HEK293T (cell line): ENCODE measurements at regions not wholly inside any gene's neighbourhood (a gene's known extent, or its start where the extent isn't known, plus 50 kb on each side); places are given as distances from the start of the nearest gene placed in this dataset.

Experiments used
- CTCF ChIA-PET: fragments of 350-600 bp; formaldehyde crosslinking; extraction: SDS; loops from one replicate; lab custom pipeline; 2021; ENCODE audit warnings: antibody characterized with exemption, inconsistent platforms; lab: Yijun Ruan, JAX
- POLR2A ChIA-PET: fragments of 350-600 bp; formaldehyde crosslinking; extraction: SDS; loops from one replicate; lab custom pipeline; 2020; ENCODE audit warnings: antibody characterized with exemption, inconsistent platforms; lab: Yijun Ruan, JAX
- DNase-seq: peaks from one replicate; pipeline ENCODE4 v3.0.0; 2012; ENCODE audit warnings: mixed read lengths; ENCODE audit errors: extremely low spot score
- ARNT ChIP-seq: fragments of 450-650 bp; IDR thresholded peaks from 2 replicates; pipeline ENCODE4 v1.6.1; 2017; ENCODE audit warnings: mild to moderate bottlenecking
- BHLHE40 ChIP-seq: fragments of 450-650 bp; IDR thresholded peaks from 2 replicates; pipeline ENCODE4 v1.6.1; 2016; ENCODE audit warnings: mild to moderate bottlenecking, moderate library complexity, borderline replicate concordance
- CTBP1 ChIP-seq: fragments of 450-650 bp; IDR thresholded peaks from 2 replicates; pipeline ENCODE4 v1.6.1; 2016; ENCODE audit warnings: borderline replicate concordance
- ELF4 ChIP-seq: fragments of 450-650 bp; IDR thresholded peaks from 2 replicates; pipeline ENCODE4 v1.6.1; 2017; ENCODE audit warnings: antibody characterized with exemption
- FOXA1 ChIP-seq: fragments of 450-650 bp; IDR thresholded peaks from 2 replicates; pipeline ENCODE4 v1.6.1; 2016; ENCODE audit warnings: mild to moderate bottlenecking
- FOXK2 ChIP-seq: fragments of 450-650 bp; IDR thresholded peaks from 2 replicates; pipeline ENCODE4 v1.6.1; 2016; ENCODE audit warnings: mild to moderate bottlenecking
- FOXM1 ChIP-seq: fragments of 450-650 bp; IDR thresholded peaks from 2 replicates; pipeline ENCODE4 v1.6.1; 2017; ENCODE audit warnings: mild to moderate bottlenecking, borderline replicate concordance
- HDGF ChIP-seq: fragments of 450-650 bp; IDR thresholded peaks from 2 replicates; pipeline ENCODE4 v1.6.1; 2017; ENCODE audit warnings: antibody characterized with exemption, borderline replicate concordance
- L3MBTL2 ChIP-seq: fragments of 450-650 bp; conservative IDR thresholded peaks from 2 replicates; pipeline ENCODE4 v1.6.1; 2016; ENCODE audit warnings: mild to moderate bottlenecking
- LEF1 ChIP-seq: fragments of 450-650 bp; IDR thresholded peaks from 2 replicates; pipeline ENCODE4 v1.6.1; 2017; ENCODE audit warnings: mild to moderate bottlenecking, borderline replicate concordance
- NFRKB ChIP-seq: fragments of 450-650 bp; IDR thresholded peaks from 2 replicates; pipeline ENCODE4 v1.6.1; 2016; ENCODE audit warnings: mild to moderate bottlenecking, moderate library complexity
- SP1 ChIP-seq: fragments of 450-650 bp; IDR thresholded peaks from 2 replicates; pipeline ENCODE4 v1.6.1; 2017
- SUZ12 ChIP-seq: fragments of 450-650 bp; IDR thresholded peaks from 2 replicates; pipeline ENCODE4 v1.6.1; 2016; ENCODE audit warnings: mild to moderate bottlenecking
- TARDBP ChIP-seq: fragments of 450-650 bp; IDR thresholded peaks from 2 replicates; pipeline ENCODE4 v1.6.1; 2016
- ZNF384 ChIP-seq: fragments of 450-650 bp; IDR thresholded peaks from 2 replicates; pipeline ENCODE4 v1.6.1; 2016
- TF ChIP-seq, protein P1 (sequence below): fragments of 450-650 bp; IDR thresholded peaks from 2 replicates; pipeline ENCODE4 v1.6.1; 2016

DNA sequence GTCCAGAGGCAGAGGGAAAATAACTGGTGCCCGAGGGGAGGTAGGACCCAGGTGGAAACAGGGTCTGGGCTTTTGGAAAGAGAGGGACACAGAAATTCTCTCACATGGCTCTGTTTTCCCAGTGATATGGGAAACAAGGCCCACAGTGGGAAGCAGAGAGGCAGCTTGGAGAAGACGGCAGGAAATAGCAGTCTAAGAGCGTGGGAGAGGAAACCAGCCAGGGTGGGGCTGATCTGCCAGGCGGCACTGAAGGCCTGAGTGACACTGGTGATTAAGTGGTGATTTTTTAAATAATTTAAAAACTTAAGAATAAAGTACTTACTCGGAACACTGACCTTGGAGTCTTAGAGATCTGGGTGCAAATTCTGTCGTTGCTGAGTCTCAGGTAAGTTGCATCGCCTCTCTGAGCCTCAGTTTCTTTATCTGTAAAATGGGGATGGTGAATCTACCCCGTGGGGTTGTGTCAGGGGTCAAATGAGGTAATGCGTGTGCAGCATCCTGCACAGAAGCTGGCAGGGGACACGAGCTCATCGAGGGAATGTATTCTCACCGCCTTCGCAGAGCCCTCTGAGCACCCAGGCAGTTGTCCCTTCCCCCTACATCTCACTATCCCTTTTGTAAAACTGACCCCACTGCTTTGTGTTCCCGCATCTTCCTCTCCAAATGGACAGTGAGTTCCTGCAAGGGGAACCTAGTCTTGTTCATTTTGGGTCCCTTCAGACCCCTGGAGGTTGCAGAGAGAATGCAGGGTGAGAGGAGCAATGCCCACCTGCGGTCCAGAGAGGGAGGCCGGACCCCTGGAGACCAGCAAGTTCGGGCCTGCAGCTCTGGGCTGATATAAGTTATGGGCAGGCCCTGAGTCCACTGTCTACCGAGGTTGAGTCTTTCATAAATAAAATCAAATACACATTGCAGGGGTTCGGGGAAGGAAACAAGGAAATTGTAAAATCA is 228.6 kb upstream of the PMEPA1 start:
- POLR2A ChIA-PET: no interaction called here
- CTCF ChIA-PET: no interaction called here
- DNase-seq: no peak
- TF ChIP-seq SUZ12: no peak

DNA sequence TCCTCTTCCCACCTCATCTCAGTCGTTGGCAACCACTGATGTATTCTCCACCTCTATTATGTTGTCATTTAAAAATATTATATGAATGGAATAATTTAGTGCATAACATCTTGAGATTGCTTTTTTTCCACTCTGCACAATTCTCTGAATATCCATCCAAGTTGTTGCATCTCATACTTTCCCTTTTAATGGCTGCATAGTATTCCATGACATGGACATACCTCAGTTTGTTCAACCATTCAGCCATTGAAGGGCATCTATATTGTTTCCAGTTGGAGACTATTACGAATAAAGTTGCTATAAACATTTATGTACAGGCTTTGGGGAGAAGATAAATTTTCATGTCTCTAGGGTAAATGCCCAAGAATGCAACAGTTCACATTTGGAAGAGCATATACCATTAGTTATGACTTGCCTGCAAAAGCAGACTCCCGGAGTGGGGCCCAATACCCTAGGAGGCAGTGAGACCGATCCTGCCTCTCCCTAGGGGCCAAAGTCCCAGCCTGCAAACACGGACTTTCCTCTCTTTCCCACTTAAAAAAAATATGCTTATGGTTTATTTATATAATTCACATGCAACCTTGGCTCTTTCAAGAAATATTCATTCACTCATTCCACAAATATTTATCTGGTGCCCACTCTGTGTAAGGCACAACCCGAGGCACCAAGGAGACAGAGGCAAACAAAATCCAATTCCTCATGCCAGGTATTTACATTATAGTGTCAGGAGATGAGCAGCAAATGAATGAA is 227.0 kb upstream of the PMEPA1 start:
- ChIA-PET CTCF (no interaction called here), POLR2A (no interaction called here)
- TF ChIP-seq LEF1 (no peak), FOXM1 (no peak)
- no peak for DNase-seq

DNA sequence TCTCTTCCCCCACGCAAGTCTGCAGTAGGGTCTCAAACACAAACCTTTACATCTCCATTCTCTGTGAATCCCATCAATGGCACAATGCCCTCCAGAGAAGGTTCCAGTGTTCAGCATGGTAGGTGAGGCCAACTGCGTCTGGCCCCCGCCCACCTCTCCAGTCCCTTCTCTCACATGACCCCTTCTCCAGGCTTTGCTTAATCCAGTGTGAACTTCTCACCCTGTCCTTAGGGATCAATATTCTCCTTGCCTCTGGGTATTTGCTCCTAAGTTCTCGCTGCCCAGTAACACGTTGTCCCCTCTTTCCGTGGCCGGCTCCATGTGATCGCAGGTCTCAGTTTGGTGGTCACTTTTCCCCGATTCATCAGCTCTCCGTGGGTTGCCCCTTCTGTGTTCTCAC is 225.1 kb upstream of the PMEPA1 start:
- no peak for DNase-seq
- TF ChIP-seq SP1 (no peak), ELF4 (no peak), TARDBP (no peak), HDGF (no peak), LEF1 (no peak), FOXK2 (no peak), ZNF384 (no peak), SUZ12 (no peak), CTBP1 (no peak), NFRKB (no peak), ARNT (no peak)
- CTCF ChIA-PET: no interaction called here
- POLR2A ChIA-PET: no interaction called here

DNA sequence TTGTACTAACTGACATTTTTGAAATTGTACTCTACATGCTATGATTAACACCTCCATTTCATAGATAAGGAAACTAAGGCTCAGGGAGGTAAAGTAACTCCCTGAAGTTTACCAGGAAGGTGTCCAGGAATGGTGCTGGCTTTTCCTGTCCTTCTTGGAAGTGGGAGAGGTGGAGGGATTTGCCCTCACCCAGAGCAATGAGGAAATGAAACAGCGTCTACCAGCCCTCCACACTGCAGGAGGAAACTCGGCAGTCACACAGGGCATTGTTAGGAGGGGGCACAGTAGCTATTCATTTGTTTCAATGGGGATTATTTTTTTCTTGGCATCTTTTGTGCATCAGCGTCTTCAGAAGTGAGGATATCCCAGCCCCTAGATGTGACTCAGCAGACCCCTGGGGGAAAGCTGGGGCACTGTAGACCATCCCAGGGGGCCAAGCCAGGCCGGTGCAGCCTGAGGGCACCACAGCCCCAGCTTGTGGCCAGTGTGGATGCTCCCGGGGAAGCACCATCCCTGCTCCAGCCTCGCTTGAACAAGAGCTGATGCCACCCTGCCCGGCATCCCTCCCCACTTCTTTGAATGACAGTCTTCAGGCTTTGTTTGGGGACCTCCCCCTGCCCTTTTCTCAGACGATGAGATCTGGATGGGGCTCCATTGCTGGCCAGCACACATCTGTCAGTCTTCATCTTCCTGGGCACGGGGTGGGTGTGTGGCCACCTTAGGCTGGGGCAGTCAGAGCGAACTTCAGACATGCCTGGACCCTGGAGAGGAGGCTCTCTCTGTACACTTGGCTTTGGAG is 224.4 kb upstream of the PMEPA1 start:
- TF ChIP-seq ELF4: no peak
- TF ChIP-seq ARNT: no peak
- no peak for TF ChIP-seq LEF1
- no peak for TF ChIP-seq NFRKB
- TF ChIP-seq FOXA1: no peak
- TF ChIP-seq FOXK2: no peak
- TF ChIP-seq BHLHE40: no peak
- TF ChIP-seq L3MBTL2: no peak
- TF ChIP-seq FOXM1: no peak
- CTCF ChIA-PET: no interaction called here
- POLR2A ChIA-PET: no interaction called here
- DNase-seq: no peak

DNA sequence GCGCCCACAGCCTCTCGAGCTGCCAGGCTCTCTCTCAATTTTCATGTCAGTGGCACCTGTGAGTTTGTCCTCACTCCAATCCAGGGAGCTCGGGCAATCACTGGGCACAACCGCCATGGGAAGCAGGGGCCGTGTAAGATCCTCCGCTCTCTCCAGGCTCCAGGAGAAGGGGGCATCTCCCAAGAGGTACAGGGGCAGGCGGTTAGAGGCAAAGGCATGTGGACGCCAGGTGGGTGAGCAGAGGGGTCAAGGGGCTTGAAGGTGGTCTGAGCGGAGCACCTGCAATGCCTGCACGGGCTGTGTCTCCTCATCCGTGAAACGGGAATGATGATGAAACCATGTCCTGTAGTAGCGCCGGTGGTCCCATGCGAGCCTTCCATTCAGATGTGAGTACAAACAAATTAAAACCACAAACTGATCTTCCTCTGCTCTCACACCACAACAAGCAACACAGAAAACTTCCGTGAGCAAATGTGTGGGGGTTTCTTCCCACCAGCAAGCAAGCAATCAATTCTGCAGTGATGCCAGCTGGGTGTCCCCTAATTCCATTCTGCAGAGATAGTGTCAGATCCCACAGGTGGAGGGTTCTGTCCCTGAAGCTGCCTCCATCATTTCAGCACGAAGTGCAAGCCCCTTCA is 222.5 kb upstream of the PMEPA1 start:
- no peak for DNase-seq
- TF ChIP-seq BHLHE40: no peak
- TF ChIP-seq, protein P1, sequence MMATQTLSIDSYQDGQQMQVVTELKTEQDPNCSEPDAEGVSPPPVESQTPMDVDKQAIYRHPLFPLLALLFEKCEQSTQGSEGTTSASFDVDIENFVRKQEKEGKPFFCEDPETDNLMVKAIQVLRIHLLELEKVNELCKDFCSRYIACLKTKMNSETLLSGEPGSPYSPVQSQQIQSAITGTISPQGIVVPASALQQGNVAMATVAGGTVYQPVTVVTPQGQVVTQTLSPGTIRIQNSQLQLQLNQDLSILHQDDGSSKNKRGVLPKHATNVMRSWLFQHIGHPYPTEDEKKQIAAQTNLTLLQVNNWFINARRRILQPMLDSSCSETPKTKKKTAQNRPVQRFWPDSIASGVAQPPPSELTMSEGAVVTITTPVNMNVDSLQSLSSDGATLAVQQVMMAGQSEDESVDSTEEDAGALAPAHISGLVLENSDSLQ: no peak
- no peak for TF ChIP-seq LEF1
- no peak for TF ChIP-seq SUZ12
- POLR2A ChIA-PET: no interaction called here
- CTCF ChIA-PET: interaction anchor here (0.6 kb wide), 1 partner anchor 160 kb away, joined by 4 read pairs; no protein-coding TSS in a partner anchor

DNA sequence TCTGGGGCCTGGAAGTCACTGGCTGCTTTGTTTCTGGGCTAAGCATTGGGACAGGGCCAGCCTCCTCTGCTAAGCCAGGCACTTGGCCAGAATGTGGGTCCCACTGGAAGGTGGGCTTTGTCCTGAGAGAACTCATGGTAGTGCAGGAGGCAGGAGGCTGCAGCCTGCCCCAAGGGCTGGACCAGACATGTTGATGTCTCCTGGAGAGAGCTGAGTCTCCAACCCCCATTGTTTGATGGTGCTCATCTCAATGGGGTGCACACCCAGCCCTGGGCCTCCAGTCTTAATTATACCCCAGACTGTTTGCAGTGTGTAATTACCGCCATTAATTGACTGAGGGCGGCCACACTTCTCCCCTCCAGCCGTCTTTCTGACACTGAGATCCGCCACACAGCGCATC is 220.5 kb upstream of the PMEPA1 start:
- TF ChIP-seq, protein P1: no peak
- TF ChIP-seq TARDBP (no peak), NFRKB (no peak), FOXK2 (no peak), LEF1 (no peak), FOXM1 (no peak), SP1 (no peak)
- DNase-seq: no peak
- ChIA-PET CTCF (no interaction called here), POLR2A (no interaction called here)
